ENCODE measurements at regions not wholly inside any gene's neighbourhood (a gene's known extent, or its start where the extent isn't known, plus 50 kb on each side); places are given as distances from the start of the nearest gene placed in this dataset.

GRCh38 chr16:88197481-88198456, 185.0 kb upstream of the ZNF469 start:
- TF ChIP-seq CTCF (conservative IDR thresholded peaks at IDR 0.05), result no peak
- TF ChIP-seq ZFX (IDR thresholded peaks at IDR 0.05), result no peak
